SU-DHL-6 (cell line): ENCODE measurements at regions not wholly inside any gene's neighbourhood (a gene's known extent, or its start where the extent isn't known, plus 50 kb on each side); places are given as distances from the start of the nearest gene placed in this dataset.
"Not testable (repeated sequence)": the region's sequence is repeated elsewhere in the genome, so short reads cannot be mapped to it uniquely, and the experiment has no call there.

ENCODE experiments used
- H2AFZ ChIP-seq: fragments of 200-600 bp; sonication (generic); 2 replicates; pipeline ENCODE4 v1.6.1; 2014; ENCODE audit warnings: low read depth, mild to moderate bottlenecking, moderate library complexity, mixed read lengths, antibody characterized with exemption, low read length; ENCODE audit not compliant: severe bottlenecking
- H3F3A ChIP-seq: fragments of 200-600 bp; shearing (Covaris generic); 2 replicates; pipeline ENCODE4 v1.6.0; 2016; ENCODE audit warnings: antibody characterized with exemption, mild to moderate bottlenecking; ENCODE audit not compliant: insufficient read depth
- H3K27ac ChIP-seq: fragments of 200-600 bp; sonication (generic); 2 replicates; pipeline ENCODE4 v1.5.1; 2016; ENCODE audit warnings: low read depth, mild to moderate bottlenecking, low read length, moderate library complexity, mixed read lengths
- H3K27me3 ChIP-seq: fragments of 200-600 bp; sonication (generic), shearing (Covaris generic); 2 replicates; pipeline ENCODE4 v1.6.0; 2014; ENCODE audit warnings: mild to moderate bottlenecking, low read length
- H3K36me3 ChIP-seq: fragments of 200-600 bp; sonication (generic); 2 replicates; pipeline ENCODE4 v1.6.1; 2014; ENCODE audit warnings: mild to moderate bottlenecking, low read length, mixed read lengths
- H3K4me2 ChIP-seq: fragments of 300-600, 200-600 bp; shearing (Covaris generic), sonication (generic); 2 replicates; pipeline ENCODE4 v1.6.0; 2014; ENCODE audit warnings: low read length, low read depth, mild to moderate bottlenecking; ENCODE audit not compliant: poor library complexity, severe bottlenecking
- H3K4me3 ChIP-seq: fragments of 200-600 bp; sonication (generic); 2 replicates; pipeline ENCODE4 v1.5.1; 2014; ENCODE audit warnings: antibody characterized with exemption, low read length, mild to moderate bottlenecking, mixed read lengths; ENCODE audit not compliant: insufficient read depth, poor library complexity, severe bottlenecking
- H3K79me2 ChIP-seq: fragments of 200-600 bp; sonication (generic); 2 replicates; pipeline ENCODE4 v1.6.1; 2014; ENCODE audit warnings: mild to moderate bottlenecking, low read length, moderate library complexity; ENCODE audit not compliant: insufficient read depth
- H3K9ac ChIP-seq: fragments of 200-600 bp; sonication (generic); 2 replicates; pipeline ENCODE4 v1.7.0; 2014; ENCODE audit warnings: mild to moderate bottlenecking, low read length
- H3K9me2 ChIP-seq: fragments of 200-600 bp; sonication (generic); replicated peaks from 2 replicates; pipeline ENCODE4 v1.6.1; 2014; ENCODE audit warnings: low read length; ENCODE audit not compliant: insufficient read depth
- H3K9me3 ChIP-seq: fragments of 200-600 bp; sonication (generic); 2 replicates; pipeline ENCODE4 v1.6.1; 2014; ENCODE audit warnings: low read length, mixed read lengths; ENCODE audit not compliant: insufficient read depth
- H4K20me1 ChIP-seq: fragments of 200-600 bp; sonication (generic); 2 replicates; pipeline ENCODE4 v1.6.1; 2014; ENCODE audit warnings: low read depth, mild to moderate bottlenecking, antibody characterized with exemption, low read length, moderate library complexity, mixed read lengths
- EZH2phosphoT487 ChIP-seq: fragments of 200-600 bp; sonication (generic), shearing (Covaris generic); conservative IDR thresholded peaks from 2 replicates; pipeline ENCODE4 v1.6.1; 2018; ENCODE audit warnings: mild to moderate bottlenecking, antibody characterized with exemption, low read length, moderate library complexity, mixed read lengths
- TF ChIP-seq, protein P1 (sequence below): fragments of 200-600 bp; sonication (generic); IDR thresholded peaks from one replicate; pipeline ENCODE4 v1.5.1; 2017; ENCODE audit warnings: antibody characterized with exemption, mild to moderate bottlenecking, low read length, moderate library complexity; ENCODE audit not compliant: insufficient read depth, poor library complexity, severe bottlenecking

DNA sequence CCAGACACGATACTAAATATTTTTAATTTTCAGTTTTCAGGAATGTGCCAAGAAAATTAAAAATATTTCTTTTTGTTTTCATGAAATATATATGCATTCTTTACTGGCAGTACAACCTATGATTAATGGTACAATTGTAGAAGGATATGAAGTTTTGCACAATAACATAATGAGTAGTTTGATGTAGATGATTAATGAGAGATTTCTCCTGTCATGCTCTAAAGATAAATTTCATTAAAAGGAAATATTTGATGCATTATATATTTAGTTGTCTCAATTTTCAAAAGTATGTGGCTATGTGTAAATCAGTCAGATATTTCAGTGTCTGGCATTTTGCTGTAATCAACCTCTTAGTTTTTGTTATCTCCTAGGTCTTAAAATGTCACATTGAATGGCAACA is 940.2 kb upstream of the MDGA2 start:
- Histone ChIP-seq H3K36me3 (no peaks in the 10 kb centered on the region), H3K9ac (no peak overlapping the region), H4K20me1 (no peaks in the 10 kb centered on the region), H3K9me2 (no peaks in the 10 kb centered on the region), H3K27ac (no peak overlapping the region), H3K79me2 (no peaks in the 10 kb centered on the region), H3F3A (no peaks in the 10 kb centered on the region), H3K4me2 (no peak overlapping the region), H3K4me3 (no peak overlapping the region), H3K9me3 (no peaks in the 10 kb centered on the region), H3K27me3 (no peaks in the 10 kb centered on the region), H2AFZ (no peak overlapping the region)
- TF ChIP-seq, protein P1, sequence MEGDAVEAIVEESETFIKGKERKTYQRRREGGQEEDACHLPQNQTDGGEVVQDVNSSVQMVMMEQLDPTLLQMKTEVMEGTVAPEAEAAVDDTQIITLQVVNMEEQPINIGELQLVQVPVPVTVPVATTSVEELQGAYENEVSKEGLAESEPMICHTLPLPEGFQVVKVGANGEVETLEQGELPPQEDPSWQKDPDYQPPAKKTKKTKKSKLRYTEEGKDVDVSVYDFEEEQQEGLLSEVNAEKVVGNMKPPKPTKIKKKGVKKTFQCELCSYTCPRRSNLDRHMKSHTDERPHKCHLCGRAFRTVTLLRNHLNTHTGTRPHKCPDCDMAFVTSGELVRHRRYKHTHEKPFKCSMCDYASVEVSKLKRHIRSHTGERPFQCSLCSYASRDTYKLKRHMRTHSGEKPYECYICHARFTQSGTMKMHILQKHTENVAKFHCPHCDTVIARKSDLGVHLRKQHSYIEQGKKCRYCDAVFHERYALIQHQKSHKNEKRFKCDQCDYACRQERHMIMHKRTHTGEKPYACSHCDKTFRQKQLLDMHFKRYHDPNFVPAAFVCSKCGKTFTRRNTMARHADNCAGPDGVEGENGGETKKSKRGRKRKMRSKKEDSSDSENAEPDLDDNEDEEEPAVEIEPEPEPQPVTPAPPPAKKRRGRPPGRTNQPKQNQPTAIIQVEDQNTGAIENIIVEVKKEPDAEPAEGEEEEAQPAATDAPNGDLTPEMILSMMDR = no peak
- no peak for TF ChIP-seq EZH2phosphoT487

DNA sequence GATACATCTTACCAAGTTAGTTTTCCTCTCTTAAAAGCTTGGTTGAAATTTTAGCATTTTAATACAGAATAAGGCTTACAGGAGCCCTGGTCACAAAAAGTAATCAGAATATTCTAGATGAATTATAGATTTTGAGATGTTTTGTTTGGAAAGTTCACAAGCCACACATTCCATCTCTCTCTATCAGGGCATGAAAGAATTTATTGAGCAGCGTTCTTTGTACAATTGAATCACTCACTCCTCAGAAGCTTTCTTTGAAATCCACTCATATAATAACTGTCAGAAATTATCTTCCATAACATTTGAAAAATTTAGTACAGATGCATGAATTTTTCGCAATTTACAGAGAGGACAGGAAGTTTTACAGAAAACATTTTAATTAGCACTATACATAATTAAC is 938.6 kb upstream of the MDGA2 start:
- no peaks in the 10 kb centered on the region for H3K9me3 ChIP-seq
- H3K36me3 ChIP-seq = no peaks in the 10 kb centered on the region
- no peak overlapping the region for H2AFZ ChIP-seq
- H3K79me2 ChIP-seq = no peaks in the 10 kb centered on the region
- no peak overlapping the region for H3K9ac ChIP-seq
- no peak overlapping the region for H3K27ac ChIP-seq
- TF ChIP-seq, protein P1 = no peak
- TF ChIP-seq EZH2phosphoT487 = no peak
- H3K9me2 ChIP-seq = no peaks in the 10 kb centered on the region
- no peaks in the 10 kb centered on the region for H3F3A ChIP-seq
- no peaks in the 10 kb centered on the region for H4K20me1 ChIP-seq
- H3K4me2 ChIP-seq = no peak overlapping the region
- no peak overlapping the region for H3K4me3 ChIP-seq
- H3K27me3 ChIP-seq = no peaks in the 10 kb centered on the region

DNA sequence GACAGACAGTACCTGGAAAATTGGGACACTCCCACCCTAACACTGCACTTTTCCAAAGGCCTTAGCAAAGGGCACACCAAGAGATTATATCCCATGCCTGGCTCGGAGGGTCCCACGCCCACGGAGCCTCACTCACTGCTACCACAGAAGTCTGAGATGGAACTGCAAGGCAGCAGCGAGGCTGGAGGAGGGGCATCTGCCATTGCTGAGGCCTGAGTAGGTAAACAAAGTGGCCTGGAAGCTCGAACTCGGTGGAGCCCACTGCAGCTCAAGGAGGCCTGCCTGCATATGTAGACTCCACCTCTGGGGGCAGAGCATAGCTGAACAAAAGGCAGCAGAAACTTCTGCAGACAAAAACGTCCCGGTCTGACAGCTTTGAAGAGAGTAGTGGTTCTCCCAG is 931.6 kb upstream of the MDGA2 start:
- not testable (repeated sequence) for H3K9ac ChIP-seq, H3K27me3 ChIP-seq, H3K27ac ChIP-seq, H3K79me2 ChIP-seq, H3K36me3 ChIP-seq, H3K9me3 ChIP-seq, H3F3A ChIP-seq, H2AFZ ChIP-seq, H4K20me1 ChIP-seq, H3K9me2 ChIP-seq, H3K4me2 ChIP-seq, H3K4me3 ChIP-seq

DNA sequence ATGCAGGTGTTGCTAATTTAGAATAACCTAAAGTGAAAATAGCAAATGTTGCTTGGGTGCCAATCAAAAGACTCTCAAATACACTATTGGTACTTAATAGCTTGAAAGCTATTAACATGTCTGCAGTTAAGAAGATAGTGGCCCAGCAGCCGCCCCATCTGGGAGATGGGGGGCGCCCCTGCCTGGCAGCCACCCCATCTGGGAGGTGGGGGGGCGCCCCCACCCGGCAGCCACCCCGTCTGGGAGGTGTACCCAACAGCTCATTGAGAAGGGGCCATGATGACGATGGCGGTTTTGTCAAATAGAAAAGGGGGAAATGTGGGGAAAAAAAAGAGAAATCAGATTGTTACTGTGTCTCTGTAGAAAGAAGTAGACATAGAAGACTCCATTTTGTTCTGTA is 923.1 kb upstream of the MDGA2 start:
- no peak overlapping the region for H2AFZ ChIP-seq
- H3K79me2 ChIP-seq = no peaks in the 10 kb centered on the region
- no peaks in the 10 kb centered on the region for H4K20me1 ChIP-seq
- H3K9ac ChIP-seq = no peak overlapping the region
- H3K27ac ChIP-seq = no peak overlapping the region
- H3K36me3 ChIP-seq = no peaks in the 10 kb centered on the region
- H3F3A ChIP-seq = no peaks in the 10 kb centered on the region
- H3K4me3 ChIP-seq = no peak overlapping the region
- no peak for TF ChIP-seq EZH2phosphoT487
- TF ChIP-seq, protein P1 = no peak
- H3K9me2 ChIP-seq = no peaks in the 10 kb centered on the region
- no peaks in the 10 kb centered on the region for H3K27me3 ChIP-seq
- no peak overlapping the region for H3K4me2 ChIP-seq
- no peaks in the 10 kb centered on the region for H3K9me3 ChIP-seq
